ENCODE measurements at regions not wholly inside any gene's neighbourhood (a gene's known extent, or its start where the extent isn't known, plus 50 kb on each side); places are given as distances from the start of the nearest gene placed in this dataset.

DNA sequence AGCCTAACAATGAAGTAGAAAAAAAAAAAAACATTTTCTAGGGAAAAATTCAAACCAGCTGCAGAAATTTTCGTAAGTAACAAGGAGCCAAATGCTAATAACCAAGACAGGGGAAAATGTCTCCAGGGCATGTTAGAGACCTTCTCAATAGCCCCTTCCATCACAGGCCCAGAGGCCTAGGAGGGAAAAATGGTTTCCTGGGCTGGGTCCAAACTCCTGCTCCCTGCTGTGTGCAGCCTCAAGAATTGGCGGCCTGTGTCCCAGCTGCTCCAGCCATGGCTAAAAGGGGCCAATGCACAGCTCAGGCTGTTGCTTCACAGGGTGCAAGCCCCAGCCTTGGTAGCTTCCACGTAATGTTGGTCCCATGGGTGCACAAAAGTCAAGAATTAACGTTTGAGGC, 266.2 kb downstream of the ZEB2 start:
- DNase-seq (ENCODE audit: missing footprints) (no peak), ATAC-seq (no peak)
- intact Hi-C loops (cut with DNase I), result no loop called here

DNA sequence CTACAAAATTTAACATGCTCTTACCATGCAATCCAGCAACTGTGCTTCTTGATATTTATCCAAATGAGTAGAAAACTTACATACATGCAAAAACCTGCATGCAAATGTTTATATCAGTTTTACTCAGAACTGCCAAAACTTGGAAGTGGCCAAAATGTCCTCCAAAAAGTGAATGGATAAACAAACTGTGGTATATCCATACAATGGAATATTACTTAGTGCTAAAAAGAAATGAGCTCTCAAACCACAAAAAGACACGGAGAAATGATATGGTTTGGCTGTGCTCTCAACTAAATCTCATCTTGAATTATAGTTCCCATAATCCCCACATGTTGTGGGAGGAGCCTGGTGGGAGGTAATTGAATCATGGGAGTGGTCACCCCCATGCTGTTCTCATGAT, 267.2 kb downstream of the ZEB2 start:
- DNase-seq (ENCODE audit: missing footprints) (no peak), ATAC-seq (no peak)
- intact Hi-C loops (cut with DNase I), result no loop called here

DNA sequence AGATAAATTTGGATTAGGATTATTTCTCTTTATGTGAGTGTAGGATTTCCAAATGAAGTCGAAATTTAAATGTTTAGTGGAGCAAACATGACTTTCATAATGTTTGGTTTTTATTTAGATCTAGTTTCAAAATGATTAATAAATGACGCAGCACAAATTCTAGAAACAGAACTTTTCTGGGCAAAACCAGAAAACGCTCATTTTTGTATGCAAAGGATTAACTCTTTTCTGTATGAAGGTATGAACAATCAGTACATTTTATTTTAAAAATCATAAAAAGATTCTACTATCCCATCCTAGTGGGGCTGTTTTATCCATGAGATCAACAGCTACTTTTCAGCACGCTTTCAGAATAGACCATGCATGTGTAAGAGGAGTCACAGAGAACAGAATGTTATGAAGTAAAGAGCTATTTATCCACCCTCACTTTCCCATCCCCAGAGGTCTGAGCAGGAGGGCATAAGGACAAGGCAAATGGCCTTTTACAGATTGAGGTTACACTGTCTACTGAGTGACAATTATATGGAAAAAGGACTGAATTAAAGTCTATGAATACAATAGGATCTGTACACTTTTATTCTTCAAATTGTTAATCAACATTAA, 270.8 kb downstream of the ZEB2 start:
- intact Hi-C loops (cut with DNase I), result no loop called here
- ATAC-seq, result no peak

DNA sequence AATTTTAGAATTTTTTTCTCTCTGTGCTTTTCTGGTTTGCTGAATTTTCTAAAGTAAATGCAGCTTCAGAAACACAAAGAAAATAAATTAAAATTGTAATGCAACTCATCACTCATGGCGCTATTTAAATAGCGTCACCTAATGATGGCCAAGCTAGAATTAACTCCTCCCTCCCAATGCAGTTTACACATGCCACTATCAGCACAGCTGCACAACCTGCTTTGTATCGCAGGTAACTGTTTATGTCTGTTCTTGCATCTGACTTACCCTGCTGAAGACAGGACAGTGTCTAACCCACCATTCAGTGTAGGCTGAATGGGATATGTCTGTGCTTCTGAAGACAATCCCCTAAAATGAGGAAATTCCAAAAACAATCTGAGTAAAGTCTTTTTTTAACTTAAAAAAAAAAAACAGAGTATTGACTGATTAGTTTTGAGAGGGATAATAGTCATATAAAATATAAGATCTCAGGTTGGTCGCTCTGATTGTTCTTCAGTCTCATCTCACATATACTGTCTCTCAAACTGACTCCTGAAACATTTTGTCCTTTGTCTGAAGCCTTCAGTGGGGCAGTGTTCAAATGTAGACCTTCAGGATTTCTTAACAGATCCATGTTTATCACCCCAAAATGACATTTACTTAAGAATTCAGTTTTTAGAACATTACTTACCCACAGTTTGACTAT, 271.4 kb downstream of the ZEB2 start:
- intact Hi-C loops (cut with DNase I), result no loop called here
- DNase-seq (ENCODE audit: missing footprints), result no peak
- no peak for ATAC-seq

More for the DNA sequence above, 270.8 kb downstream of the ZEB2 start:
- DNase-seq (ENCODE audit: missing footprints), result no peak

DNA sequence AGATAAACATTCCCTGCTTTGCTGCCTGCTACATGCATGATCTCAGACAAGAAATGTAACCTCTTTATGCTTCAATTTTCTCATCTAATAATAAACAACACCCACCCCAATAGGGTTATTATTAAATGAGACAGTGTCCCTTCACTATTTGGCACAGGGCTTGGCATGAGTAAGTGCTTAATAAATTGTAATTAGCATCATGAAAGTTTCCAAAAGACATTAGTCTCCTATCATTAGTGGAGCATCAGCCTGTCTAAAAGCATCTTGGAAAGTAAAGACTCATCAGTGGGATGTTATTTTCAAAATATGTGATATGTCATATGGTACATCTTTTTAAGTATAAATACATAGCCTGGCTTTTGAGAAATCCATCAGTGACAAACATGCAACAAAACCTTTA, 275.0 kb downstream of the ZEB2 start:
- DNase-seq (ENCODE audit: missing footprints) (peak; percentile 15), ATAC-seq (no peak)
- intact Hi-C loops (cut with DNase I), result no loop called here

DNA sequence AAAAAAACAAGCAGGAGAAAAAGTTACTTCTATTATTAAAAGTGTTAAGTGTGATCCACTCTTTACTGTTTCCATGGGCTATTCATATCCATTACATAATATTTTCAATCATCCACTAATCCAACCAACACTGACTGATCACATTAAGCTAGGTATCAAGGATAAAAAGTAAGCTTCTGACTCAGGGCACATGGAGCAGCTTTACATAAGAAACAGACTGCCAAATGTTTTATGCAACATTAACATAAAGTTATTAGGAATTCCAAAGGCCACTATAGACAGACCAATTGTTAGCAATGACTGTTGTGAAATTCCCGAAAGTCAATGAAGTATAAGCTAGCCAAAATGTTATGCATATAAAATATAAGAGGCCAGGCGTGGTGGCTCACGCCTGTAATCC, 277.6 kb downstream of the ZEB2 start:
- DNase-seq (ENCODE audit: missing footprints) (no peak), ATAC-seq (no peak)
- intact Hi-C loops (cut with DNase I), result no loop called here

DNA sequence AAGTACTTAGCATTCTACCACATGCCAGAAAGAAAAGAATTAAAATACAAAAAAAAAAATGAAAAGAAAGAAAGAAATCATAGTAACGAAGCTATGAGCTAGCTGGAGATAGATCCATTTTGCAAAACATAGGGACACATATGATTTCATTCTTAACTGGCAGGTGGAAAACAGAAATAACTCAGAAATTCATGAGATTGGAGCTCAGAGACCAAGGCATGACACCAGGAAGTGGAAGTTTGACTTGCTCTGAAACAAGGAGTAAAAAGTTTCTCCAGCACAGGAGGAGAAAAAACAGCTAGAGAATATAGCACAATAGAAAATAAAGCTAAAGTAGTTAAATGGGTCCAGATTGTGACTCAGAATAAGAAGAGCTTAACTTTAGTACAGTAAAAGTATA, 278.1 kb downstream of the ZEB2 start:
- intact Hi-C loops (cut with DNase I), result no loop called here
- ATAC-seq (no peak), DNase-seq (ENCODE audit: missing footprints) (no peak)

DNA sequence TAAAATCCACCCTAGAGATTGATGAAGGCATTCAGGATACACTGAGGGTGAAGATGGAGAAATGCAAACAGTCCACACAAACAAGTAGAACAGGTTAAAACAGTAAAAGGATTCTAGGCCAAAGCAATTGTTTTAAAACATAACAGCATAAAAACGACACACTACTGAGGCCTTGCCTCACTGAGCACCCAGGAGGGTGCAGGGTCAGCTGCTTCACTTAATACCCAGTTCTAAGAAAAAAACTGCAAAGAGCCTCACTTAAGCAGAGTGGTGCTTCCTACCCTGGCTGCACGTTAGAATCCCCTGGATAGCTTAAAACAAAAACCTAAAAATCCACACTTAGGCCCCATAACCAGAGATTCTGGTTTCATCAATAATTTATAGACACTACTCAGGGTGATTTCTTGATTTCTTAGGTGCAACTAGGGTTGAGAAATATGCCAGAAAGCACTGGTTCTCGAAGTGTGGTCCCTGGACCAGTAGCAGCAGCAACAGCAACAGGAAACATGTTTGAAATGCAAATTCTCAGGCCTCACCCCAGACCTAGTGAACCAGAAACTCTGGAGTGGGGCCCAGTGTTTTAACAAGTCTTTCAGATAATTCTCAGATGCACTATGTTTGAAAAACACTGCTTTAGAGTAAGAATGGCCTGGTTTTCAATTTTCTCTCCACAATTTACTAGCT, 279.1 kb downstream of the ZEB2 start:
- DNase-seq (ENCODE audit: missing footprints) (no peak), ATAC-seq (no peak)
- intact Hi-C loops (cut with DNase I), result no loop called here

DNA sequence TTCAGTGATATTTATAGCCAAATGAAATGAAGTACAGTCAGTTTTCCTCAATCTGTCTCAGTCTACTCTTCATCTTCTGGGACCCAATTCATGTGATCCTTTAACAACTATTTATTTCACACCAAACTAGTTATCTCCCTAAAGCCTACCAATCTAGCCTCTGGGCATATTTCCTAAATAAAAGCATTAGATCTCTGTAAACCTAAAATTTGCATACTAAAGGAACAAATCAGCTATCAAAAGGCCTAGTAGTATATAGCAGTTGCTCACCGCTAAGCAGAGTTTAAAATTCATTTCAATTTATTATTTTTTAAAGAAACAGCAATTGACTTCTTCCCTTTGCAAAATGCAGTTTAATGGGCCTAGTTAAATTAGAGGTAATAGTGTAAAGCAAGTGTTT, 280.2 kb downstream of the ZEB2 start:
- intact Hi-C loops (cut with DNase I), result no loop called here
- ATAC-seq (no peak), DNase-seq (ENCODE audit: missing footprints) (no peak)

DNA sequence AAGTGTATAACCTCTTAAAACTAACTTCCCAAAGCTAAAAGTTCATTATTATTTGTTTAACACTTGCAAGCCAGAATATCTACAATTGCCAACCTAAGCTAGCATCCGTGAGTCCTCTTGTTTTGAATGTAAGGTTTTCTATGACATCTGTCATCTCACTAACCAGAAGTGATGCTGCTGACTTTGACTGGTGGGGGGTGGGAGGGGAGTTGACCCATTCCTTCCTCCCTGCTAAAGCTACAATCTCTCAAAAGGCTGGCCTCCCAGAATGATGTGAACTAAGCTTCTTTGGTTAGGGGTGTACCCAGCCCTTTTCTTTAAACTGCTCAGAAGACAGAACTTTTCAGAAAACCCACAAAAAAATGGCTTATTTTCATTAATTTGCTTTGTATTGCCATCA, 280.6 kb downstream of the ZEB2 start:
- ATAC-seq, result no peak
- intact Hi-C loops (cut with DNase I), result no loop called here
- no peak for DNase-seq (ENCODE audit: missing footprints)

DNA sequence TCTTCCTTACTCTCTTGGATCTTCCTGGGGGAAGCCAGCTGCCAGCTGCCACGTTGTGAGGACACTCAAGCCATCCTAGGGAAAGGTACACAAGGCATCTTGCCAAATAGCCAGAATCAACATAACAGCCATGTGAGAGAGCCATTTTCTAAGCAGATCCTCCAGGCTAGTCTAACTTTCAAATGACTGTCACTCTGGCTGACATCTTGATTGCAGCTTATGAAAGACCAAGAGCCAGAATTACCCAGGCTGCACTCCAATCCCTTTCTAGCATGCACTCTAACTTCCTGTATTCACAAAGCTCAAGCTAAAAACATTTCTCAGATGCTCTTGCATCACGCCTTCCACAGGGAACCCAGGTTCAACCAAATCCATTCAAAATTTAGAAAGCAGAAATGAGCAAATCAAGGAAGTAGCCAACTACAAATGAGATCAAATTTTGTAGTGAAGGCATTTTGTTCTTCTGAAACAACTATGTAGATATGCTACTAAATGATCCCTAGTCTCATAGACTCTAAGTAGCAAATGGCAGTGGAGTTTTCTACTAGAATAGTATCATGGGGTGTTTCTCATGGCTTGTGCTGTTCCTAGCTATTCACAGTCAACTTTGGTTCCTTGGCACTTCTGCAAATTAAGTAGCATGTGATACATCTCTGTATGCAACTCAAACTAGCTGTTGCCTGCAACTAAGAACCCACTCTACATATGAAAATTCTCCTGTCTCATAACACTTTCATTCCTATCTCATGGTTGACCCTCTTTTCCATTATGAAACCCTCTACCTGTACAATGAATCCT, 281.9 kb downstream of the ZEB2 start:
- intact Hi-C loops (cut with DNase I), result no loop called here
- DNase-seq (ENCODE audit: missing footprints) (no peak), ATAC-seq (peak; percentile 73)

DNA sequence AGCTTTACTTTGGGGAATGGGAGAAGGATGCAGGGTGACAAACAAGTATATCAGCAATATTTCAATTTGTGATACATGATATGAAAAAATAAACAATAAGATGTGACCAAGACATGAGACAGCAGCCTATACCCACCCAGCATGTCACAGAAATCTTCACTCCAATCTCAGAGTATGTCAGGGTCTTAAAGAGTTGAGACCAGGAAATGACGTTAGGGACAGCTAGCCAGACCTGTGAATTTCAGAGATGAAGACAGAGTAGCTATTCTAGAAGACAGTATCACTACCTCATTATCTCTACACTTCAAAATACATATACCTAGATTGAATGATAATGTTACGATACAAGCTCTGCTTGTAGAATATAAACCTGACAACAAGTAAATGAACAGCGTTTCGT, 282.8 kb downstream of the ZEB2 start:
- DNase-seq (ENCODE audit: missing footprints), result no peak
- ATAC-seq, result no peak
- intact Hi-C loops (cut with DNase I), result no loop called here

DNA sequence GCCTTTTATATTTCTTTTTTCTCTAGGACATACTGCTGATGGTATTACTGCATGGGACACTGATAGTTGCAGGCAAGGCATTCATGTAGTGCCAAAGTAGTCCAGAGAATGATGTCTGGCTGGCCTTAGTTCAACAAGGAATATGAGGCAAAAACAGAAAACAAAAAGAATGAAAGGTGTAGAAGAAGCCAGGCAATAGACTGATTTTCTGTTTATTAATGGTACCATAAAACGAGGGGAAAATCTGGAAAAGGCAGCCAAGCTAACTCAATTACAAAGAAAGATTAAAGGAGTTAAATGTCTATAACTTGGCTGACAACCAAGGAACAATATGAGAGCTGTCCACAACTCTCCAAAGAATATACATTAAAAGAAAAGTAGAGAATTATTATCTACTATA, 284.9 kb downstream of the ZEB2 start:
- ATAC-seq (no peak), DNase-seq (ENCODE audit: missing footprints) (no peak)
- intact Hi-C loops (cut with DNase I), result no loop called here

DNA sequence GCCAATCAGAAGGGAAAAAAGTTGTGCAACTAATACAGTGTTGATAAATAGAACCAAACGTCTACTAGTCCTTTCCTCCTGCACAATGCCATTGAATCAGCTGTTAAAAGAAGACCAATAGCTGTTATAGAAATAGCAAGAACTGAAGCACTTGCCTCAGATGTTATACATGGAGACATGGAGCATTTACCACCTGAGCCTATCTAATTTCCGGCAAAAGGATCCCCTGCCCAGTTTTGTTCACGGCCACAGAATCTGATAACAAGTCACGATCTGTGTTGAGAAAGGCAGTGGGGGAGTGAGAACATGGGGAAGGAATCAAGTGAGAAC, 285.4 kb downstream of the ZEB2 start:
- intact Hi-C loops (cut with DNase I), result no loop called here
- ATAC-seq (no peak), DNase-seq (ENCODE audit: missing footprints) (no peak)

DNA sequence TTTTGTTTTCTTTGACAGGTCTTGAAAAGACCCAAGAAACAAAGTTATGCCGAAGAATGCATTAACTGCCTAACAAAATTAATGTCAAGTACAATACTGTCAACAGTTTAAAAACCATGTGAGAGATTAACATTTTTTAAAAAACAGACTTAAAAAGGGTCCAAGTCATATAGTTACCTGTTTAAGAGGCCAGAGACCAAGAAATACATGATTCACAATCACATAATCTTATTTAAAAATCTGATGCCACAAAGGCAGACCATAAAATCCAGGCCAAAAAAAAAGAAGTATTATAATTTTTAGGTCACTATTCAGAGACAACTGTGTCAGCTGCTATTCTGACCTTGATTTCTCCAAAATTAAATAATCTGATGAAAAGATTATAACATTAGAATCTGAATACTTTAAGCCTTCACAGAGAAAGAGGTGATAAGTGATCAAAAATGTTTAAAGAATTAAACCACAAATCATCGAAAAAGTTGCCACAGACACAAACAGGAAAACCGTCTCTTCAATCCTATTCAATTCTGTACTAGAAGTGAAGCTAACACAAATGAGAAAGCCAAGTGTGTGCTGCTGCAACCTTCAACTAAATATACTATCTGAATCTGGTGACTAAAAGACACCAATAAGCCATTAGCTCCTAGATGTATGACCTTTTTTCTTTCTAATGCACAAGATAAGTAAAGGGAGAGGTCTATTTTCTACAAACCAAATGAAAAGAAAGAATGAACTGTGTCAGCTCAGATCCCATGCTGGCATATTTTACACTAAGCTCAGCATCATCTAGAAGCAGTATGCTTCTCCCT, 286.0 kb downstream of the ZEB2 start:
- ATAC-seq, result no peak
- DNase-seq (ENCODE audit: missing footprints), result no peak
- intact Hi-C loops (cut with DNase I), result no loop called here

DNA sequence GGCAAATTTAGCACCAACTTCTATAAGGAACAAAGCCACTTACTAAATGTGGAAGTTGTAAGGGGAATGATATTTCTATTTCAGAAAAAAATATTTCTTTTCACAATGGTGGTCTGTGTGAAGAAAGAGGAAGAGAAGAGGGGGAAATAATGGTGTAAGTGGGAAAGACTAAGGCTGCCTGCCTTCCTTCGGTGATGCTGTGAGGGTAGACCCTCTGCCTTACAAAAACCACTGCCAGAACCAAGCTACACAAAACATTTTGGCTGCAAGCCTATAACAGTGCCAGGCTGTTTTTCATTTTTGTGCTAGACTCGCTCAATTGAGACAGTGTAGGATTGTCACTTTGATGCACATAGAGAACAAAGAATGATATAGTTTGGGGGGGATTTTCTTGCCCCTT, 286.6 kb downstream of the ZEB2 start:
- no peak for DNase-seq (ENCODE audit: missing footprints)
- intact Hi-C loops (cut with DNase I), result no loop called here
- ATAC-seq, result no peak

DNA sequence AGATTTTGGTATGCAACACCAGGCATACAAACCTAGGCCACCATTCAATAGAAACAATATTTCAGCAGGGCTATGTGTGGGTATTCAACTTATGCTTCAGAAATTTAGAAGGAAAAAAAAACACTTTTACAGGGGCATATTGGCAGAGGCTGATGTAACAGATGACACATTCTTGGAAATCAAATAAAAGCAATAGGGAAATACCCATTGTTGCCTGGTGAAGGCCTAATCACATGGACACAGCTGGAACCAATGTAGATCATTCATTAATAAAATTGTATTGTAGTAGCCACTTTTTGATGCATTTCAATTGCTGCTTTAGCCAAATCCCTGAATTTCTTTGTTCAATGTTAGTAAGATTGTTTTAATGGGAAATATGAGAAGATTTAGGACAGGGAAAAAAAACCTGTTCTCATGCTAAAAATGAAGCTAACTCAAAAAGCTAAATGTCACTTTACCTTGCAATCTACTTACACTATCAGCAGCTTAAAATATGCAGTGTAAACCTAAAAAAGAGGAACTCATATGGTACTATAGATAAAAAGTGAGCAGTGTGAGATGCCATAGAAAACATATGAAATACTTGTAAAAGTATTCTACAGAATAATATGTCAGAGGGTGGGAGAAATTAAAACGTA, 289.4 kb downstream of the ZEB2 start:
- intact Hi-C loops (cut with DNase I), result no loop called here
- DNase-seq (ENCODE audit: missing footprints), result no peak
- no peak for ATAC-seq

DNA sequence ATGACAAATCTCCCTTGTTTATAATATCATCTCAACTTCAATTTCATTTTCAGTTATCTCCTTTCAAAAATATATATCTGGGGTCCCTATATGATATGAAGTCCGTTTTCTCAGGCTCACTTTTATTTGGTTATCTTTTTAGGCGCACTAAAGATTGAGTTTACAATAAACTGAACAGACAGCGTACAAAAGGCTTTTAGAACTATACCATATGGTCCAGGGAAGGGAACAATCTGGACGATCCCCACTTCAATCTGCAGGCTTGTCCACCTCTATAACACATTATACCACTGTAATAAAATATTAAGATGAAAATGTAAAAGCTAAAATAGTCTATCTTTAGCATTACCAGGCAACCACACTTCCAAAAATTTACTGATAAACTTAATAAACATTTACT, 289.9 kb downstream of the ZEB2 start:
- ATAC-seq, result no peak
- intact Hi-C loops (cut with DNase I), result no loop called here
- no peak for DNase-seq (ENCODE audit: missing footprints)

DNA sequence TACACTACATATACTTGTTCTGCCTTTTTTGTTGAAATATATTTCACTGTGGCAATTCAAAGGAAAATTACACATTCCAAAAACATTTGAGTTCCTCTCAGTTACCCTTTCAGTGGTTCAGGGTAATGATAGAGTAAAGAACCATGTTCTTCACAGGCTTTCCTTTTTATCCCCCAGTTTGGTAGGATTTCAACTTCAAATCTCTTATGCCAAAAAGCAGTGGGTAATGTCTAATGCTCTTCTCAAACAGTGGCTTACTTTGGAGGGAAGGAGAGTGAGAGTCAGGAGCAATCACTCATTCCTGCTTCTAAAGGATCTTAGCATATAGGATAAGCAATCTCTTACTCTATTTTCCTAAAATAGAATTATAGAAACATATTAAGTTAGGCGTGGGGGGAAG, 290.6 kb downstream of the ZEB2 start:
- ATAC-seq, result no peak
- DNase-seq (ENCODE audit: missing footprints), result no peak
- intact Hi-C loops (cut with DNase I), result no loop called here
